Stomach smooth muscle (tissue), 2 donors: ENCODE measurements at regions not wholly inside any gene's neighbourhood (a gene's known extent, or its start where the extent isn't known, plus 50 kb on each side); places are given as distances from the start of the nearest gene placed in this dataset.

Experiments
- H3K27ac ChIP-seq: one replicate; pipeline ENCODE4 v1.7.0; 2013; ENCODE audit warnings: mild to moderate bottlenecking, low read length, inconsistent platforms
- H3K27me3 ChIP-seq, 2 donors: one replicate each; pipeline ENCODE4 v1.7.0; 2013; ENCODE audit warnings: low read length in 2 of 2; ENCODE audit not compliant: insufficient read depth in 2 of 2, control insufficient read depth in 1 of 2
- H3K36me3 ChIP-seq, 2 donors: one replicate each; pipeline ENCODE4 v1.7.0; 2013; ENCODE audit warnings: low read length in 2 of 2; ENCODE audit not compliant: control insufficient read depth in 2 of 2, insufficient read depth in 2 of 2
- H3K4me1 ChIP-seq: one replicate; pipeline ENCODE4 v1.7.0; 2013; ENCODE audit warnings: low read length; ENCODE audit not compliant: control insufficient read depth, insufficient read depth
- H3K4me3 ChIP-seq, 2 donors: one replicate each; pipeline ENCODE4 v1.7.0; 2013; ENCODE audit warnings: low read length in 2 of 2
- H3K9ac ChIP-seq, 2 donors: one replicate each; pipeline ENCODE4 v1.7.0; 2013; ENCODE audit warnings: low read length in 2 of 2, mild to moderate bottlenecking in 1 of 2
- H3K9me3 ChIP-seq, 2 donors: one replicate each; pipeline ENCODE4 v1.7.0; 2013; ENCODE audit warnings: low read length in 2 of 2; ENCODE audit not compliant: control insufficient read depth in 2 of 2
- donor health status: healthy.
- donor health status: Pancreatic carcinoma.

DNA sequence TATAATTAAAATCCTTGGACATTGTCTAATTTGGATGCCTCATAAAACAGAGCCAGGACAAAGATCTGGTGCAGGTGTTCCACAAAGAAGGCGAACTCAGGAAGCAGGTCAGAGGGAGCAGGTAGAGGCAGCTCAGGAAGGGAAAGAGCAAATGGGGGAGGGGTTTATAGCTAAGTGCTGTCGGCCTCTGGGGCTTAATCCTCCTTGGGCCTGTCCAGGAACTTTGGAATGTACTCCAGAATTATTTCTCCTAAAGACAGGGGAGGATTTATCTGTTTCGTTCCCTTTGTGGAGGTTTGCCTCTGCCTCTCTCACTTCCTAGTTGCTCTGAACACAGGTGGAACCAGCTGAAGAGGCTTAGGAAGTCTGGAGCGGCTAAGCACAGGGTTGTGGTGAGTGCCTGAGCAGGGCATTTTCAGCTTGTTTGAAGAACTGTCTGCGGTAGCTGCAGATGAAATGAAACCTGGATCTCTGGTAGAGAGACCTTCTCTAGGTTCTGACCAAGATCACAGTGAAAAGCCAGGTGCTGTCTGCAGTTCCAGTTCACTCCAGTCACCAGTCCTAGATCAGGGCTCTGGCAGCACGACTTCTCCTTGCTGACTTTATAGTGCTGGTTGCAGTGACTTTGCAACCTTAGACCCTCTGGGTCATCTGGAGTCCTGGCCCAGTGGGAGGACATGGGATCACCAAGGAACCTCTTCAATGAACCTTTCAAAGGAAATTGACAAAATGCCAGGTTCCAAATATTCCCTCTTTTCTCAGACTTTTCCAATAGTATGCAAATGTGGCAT is 519.2 kb downstream of the PCDH10 start:
- Histone ChIP-seq H3K27me3 (no peaks in the 10 kb centered on the region), H3K4me3 (no peak overlapping the region), H3K9ac (no peak overlapping the region), H3K4me1 (no peaks in the 10 kb centered on the region), H3K9me3 (no peaks in the 10 kb centered on the region), H3K27ac (no peak overlapping the region), H3K36me3 (no peaks in the 10 kb centered on the region)

DNA sequence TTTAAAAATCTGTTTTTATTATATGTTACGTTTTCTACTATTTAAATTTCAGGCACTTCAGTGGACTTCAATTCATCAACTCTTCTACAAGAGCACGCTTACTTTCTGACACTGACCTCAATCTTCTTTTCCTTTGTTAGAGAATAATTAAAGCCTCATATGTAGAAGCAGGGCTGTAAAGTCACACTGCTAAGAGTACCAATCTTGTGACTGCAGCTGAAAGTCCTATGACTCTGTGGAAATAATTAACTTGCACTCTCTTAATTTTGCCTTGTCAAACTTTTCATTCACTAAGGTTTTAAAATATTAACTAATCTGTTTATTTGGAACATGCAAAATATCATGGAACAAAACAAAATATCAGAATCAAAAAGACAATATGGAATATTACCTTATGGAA is 498.1 kb downstream of the PCDH10 start:
- Histone ChIP-seq H3K9me3 (no peaks in the 10 kb centered on the region), H3K4me1 (no peaks in the 10 kb centered on the region), H3K27ac (no peak overlapping the region), H3K9ac (no peak overlapping the region), H3K27me3 (no peaks in the 10 kb centered on the region), H3K4me3 (no peak overlapping the region), H3K36me3 (no peaks in the 10 kb centered on the region)

DNA sequence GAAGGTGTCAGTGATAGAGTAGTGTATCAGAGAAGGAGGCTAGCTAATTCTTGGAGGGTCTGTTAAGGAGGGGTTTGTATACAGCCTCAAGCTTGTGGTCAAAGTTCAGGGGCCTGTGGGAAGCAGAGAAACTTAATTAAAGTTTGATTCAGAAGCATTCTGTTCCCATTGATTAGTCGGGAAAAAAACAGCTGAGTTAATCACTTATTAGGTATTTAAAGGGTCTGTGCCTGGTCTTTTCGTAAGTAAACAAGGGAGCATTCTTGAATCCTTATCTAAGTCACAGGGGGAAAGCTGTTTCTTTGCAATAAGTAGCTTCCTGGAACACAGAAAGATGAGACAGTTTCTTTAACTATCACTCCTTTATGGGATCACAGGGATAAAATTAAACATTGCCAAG is 492.1 kb downstream of the PCDH10 start:
- Histone ChIP-seq H3K27ac (no peak overlapping the region), H3K9me3 (no peaks in the 10 kb centered on the region), H3K4me1 (no peaks in the 10 kb centered on the region)

DNA sequence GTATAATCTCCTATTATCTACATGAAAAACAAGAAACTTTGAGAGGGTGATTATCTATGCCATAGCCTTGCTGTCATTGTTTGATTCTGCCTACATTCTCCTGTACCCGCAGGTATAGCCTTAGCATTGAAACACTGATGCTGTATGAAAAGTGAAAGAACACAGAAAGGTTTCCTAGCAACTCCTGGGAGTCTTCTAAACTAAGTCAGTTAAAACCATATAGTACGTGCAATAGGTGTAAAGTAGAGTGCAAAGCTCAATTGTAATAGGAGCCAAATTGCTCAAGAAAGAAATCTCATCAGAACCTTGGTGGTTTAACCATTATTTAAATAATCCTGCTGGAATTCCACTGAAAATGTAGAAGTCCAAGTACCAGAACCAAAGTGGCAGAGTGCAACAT is 489.7 kb downstream of the PCDH10 start:
- Histone ChIP-seq H3K27me3 (no peaks in the 10 kb centered on the region), H3K27ac (no peak overlapping the region), H3K9ac (no peak overlapping the region), H3K4me3 (no peak overlapping the region), H3K4me1 (no peaks in the 10 kb centered on the region), H3K36me3 (no peaks in the 10 kb centered on the region), H3K9me3 (no peaks in the 10 kb centered on the region)

More for the DNA sequence above, 492.1 kb downstream of the PCDH10 start:
- H3K36me3 ChIP-seq, result no peaks in the 10 kb centered on the region
- H3K27me3 ChIP-seq, result no peaks in the 10 kb centered on the region
- H3K9ac ChIP-seq, result no peak overlapping the region
- no peak overlapping the region for H3K4me3 ChIP-seq

DNA sequence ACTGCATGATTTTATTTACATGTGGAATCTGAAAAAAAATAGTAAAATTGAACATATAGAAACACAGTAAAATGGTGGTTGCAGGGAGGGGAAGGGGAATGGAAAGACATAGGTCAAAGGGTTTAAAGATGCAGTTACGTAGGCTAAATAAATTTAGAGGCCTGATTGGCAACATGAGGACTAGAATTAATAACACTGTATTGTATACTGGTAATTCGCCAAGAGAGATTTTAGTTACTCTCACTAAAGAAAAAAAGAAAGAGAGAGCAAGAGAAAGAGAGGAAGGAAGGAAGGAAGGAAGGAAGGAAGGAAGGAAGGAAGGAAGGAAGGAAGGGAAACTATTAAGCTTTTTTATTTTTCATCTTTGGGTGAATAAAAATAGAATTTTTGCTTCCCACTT is 488.1 kb downstream of the PCDH10 start:
- Histone ChIP-seq H3K27me3 (no peaks in the 10 kb centered on the region), H3K4me3 (no peak overlapping the region), H3K9ac (no peak overlapping the region), H3K4me1 (no peaks in the 10 kb centered on the region), H3K9me3 (no peaks in the 10 kb centered on the region), H3K27ac (no peak overlapping the region), H3K36me3 (no peaks in the 10 kb centered on the region)

DNA sequence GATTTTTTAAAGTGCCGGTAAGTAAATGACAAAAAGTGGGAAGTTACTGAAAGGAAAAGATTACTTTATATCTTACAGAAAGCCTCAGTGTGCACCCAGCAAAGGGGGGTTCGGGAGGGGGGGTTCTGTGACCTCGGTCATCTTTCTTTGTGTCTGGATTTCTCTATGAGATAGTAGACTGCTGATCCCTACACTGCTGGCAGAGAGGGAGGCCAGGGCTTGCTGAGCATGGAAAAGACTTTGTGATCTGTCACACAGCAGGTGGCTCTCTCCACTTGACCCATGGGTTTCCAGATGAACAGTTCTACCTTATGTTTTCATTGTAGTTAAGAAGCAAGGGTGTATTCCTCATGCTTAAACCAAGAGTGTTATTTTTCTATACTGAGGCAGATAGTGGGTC is 475.6 kb downstream of the PCDH10 start:
- Histone ChIP-seq H3K9me3 (no peaks in the 10 kb centered on the region), H3K4me1 (no peaks in the 10 kb centered on the region), H3K4me3 (no peak overlapping the region), H3K9ac (no peak overlapping the region), H3K27me3 (no peaks in the 10 kb centered on the region), H3K36me3 (no peaks in the 10 kb centered on the region), H3K27ac (no peak overlapping the region)

DNA sequence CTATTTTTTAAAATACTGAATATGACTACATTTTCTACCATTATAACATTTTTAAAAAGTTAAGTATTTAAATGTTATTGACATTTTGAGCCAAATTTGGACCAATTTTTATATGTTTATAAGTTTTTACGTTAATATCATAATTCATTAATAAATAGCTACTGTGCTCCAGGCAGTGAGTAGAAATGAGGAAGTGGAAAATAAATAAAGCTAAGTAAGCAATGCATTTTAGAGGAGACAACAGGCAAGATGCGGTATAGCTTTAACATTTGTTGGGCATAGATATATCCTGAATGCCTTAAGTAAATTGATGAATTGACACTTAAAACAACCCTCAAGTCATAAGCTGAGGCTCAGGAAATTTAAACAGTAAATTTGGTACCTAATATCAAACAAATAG is 474.8 kb downstream of the PCDH10 start:
- Histone ChIP-seq H3K9me3 (no peaks in the 10 kb centered on the region), H3K27ac (no peak overlapping the region), H3K27me3 (no peaks in the 10 kb centered on the region), H3K9ac (no peak overlapping the region), H3K36me3 (no peaks in the 10 kb centered on the region), H3K4me3 (no peak overlapping the region), H3K4me1 (no peaks in the 10 kb centered on the region)

DNA sequence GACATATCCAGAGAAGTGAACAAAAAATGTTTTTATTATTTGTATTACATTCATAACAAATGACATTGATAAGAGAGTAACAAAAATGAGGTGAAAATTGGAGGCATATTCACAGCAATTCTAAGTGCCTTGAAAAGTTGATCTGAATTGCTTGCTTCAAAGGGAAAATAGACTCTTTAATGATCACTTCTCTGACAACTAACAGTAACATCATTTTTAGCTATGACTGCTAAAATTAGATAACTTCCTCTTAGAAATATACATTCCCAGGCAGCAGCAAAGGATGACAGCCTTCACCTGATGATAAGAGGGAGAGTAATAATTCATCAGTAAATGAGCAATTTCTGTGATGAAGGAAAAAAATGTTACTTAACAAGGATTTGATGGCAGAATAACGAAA is 472.5 kb downstream of the PCDH10 start:
- H3K4me3 ChIP-seq, result no peak overlapping the region
- H3K36me3 ChIP-seq, result no peaks in the 10 kb centered on the region
- no peak overlapping the region for H3K27ac ChIP-seq
- no peaks in the 10 kb centered on the region for H3K4me1 ChIP-seq
- no peaks in the 10 kb centered on the region for H3K9me3 ChIP-seq
- H3K27me3 ChIP-seq, result no peaks in the 10 kb centered on the region
- H3K9ac ChIP-seq, result no peak overlapping the region

DNA sequence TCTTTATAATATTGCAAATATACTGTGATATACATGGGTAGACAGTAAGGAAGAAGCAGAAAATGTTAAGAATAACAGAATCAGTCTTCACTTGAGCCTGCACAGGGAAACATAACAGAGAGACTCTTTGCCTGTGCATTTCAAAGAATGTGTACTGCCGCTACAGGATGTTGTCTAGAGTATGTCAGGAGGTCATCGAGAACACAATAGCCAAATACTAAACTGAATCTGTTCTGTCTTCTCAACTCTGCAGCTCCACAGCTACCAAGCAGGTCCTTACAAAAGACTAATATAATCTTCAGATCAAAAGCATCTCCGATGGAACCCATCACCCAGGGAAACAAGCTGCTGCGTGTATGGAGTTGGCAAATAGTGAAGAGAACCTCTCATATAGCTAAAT is 471.5 kb downstream of the PCDH10 start:
- Histone ChIP-seq H3K4me3 (no peak overlapping the region), H3K4me1 (no peaks in the 10 kb centered on the region), H3K27me3 (no peaks in the 10 kb centered on the region), H3K27ac (no peak overlapping the region), H3K36me3 (no peaks in the 10 kb centered on the region), H3K9me3 (no peaks in the 10 kb centered on the region), H3K9ac (no peak overlapping the region)

DNA sequence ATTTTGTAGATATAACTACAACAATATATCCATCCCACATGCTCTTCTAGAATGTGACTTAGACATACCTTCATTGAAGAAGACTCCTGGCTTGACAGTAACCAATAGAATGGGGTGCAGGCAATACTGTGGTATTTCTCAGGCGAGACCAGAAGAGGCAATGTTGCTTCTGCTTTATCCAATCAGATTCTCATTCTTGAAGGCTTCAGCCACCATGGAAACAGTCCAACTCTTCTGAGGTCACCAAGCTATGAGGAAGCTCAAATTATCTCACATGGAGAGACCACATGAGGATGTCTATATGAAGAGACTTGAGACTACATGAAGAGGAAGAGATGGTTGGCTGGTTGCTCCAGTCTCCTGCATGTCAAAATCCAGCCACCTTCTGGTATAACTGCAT is 469.9 kb downstream of the PCDH10 start:
- Histone ChIP-seq H3K4me3 (no peak overlapping the region), H3K27me3 (no peaks in the 10 kb centered on the region), H3K9ac (no peak overlapping the region), H3K9me3 (no peaks in the 10 kb centered on the region), H3K27ac (no peak overlapping the region), H3K4me1 (no peaks in the 10 kb centered on the region), H3K36me3 (no peaks in the 10 kb centered on the region)

DNA sequence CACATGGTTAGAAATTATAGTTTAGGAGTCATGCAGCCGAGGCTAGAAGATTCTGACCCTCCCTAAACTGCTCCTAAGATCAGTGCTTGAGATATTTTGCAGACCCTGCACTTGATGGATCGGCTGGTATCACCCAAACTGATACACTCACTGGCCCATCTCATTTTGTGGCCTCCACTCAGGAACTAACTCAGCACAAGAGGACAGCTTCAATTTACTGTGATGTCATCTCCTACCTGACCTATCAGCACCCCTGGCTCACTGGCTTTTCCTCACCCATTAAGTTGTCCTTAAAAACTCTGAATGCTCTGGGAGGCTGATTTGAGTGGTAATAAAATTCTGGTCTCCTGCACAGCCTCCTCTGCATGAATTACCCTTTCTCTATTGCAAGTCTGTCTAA is 450.9 kb downstream of the PCDH10 start:
- no peaks in the 10 kb centered on the region for H3K36me3 ChIP-seq
- no peaks in the 10 kb centered on the region for H3K9me3 ChIP-seq
- H3K4me3 ChIP-seq, result no peak overlapping the region
- H3K9ac ChIP-seq, result no peak overlapping the region
- H3K27me3 ChIP-seq, result no peaks in the 10 kb centered on the region
- H3K27ac ChIP-seq, result no peak overlapping the region
- H3K4me1 ChIP-seq, result no peaks in the 10 kb centered on the region
